K562 (cell line): ENCODE measurements at regions not wholly inside any gene's neighbourhood (a gene's known extent, or its start where the extent isn't known, plus 50 kb on each side); places are given as distances from the start of the nearest gene placed in this dataset.

Experiments
- ATAC-seq: fragments of 200-7000 bp; cut with Tn5 transposase; 3 replicates; pipeline ENCODE4 v1.9.1; 2020; ENCODE audit warnings: moderate library complexity
- BruUV-seq: library from RNA; stranded (reverse); fragments of 400-500 nt; replicated peaks from 2 replicates; lab custom pipeline; 2021; lab: Mats Ljungman, UMichigan
- CTCF ChIA-PET: fragments of 300-600 bp; formaldehyde crosslinking; extraction: SDS; loops from one replicate; lab custom pipeline; 2021; ENCODE audit warnings: low intra/inter-chr PET ratio; lab: Yijun Ruan, JAX
- POLR2A ChIA-PET: fragments of 300-600, 350-650 bp; sonication (Branson Sonifier 250); formaldehyde crosslinking; extraction: SDS; loops from one replicate; lab custom pipeline; 2021; ENCODE audit warnings: antibody characterized with exemption, inconsistent platforms; lab: Yijun Ruan, JAX
- DNase-seq, 4 experiments: peaks; one replicate each; pipeline versions ENCODE4 v3.0.0 to v3.0.0-alpha.2; 2011 to 2018; ENCODE audit warnings: low spot score in 3 of 4, mixed read lengths in 3 of 4; ENCODE audit errors: extremely low read depth in 1 of 4
- FAIRE-seq: peaks from 2 replicates; lab custom pipeline; 2011; peaks lifted over from hg19 to GRCh38; lab: Jason Lieb, UNC
- H2AFZ ChIP-seq: 2 replicates; pipeline ENCODE4 v1.6.0; 2011; ENCODE audit warnings: low read depth, low read length, control low read depth, inconsistent platforms
- H3K27ac ChIP-seq: fragments of 200-600 bp; 3 replicates; pipeline ENCODE4 v1.8.0; 2011; ENCODE audit warnings: low read depth, mild to moderate bottlenecking, control low read depth, inconsistent platforms, low read length, moderate library complexity, mixed read lengths; ENCODE audit errors: extremely low read depth
- H3K27me3 ChIP-seq, 2 experiments: fragments of 300-600 bp in 1 of 2; 2 replicates in 1 of 2; 3 replicates in 1 of 2; pipeline versions ENCODE4 v1.6.0 to v1.8.0; 2011; ENCODE audit warnings: inconsistent platforms in 2 of 2, low read length in 2 of 2, mild to moderate bottlenecking in 1 of 2, mixed read lengths in 1 of 2, moderate library complexity in 1 of 2; ENCODE audit not compliant: control insufficient read depth in 2 of 2, insufficient read depth in 2 of 2
- H3K36me3 ChIP-seq: fragments of 300-600 bp; 3 replicates; pipeline ENCODE4 v1.8.0; 2011; ENCODE audit warnings: mild to moderate bottlenecking, low read length, inconsistent platforms; ENCODE audit not compliant: control insufficient read depth, insufficient read depth
- H3K4me1 ChIP-seq, 2 experiments: fragments of 200-600 bp in 1 of 2; replicated peaks in 1 of 2; 2 replicates in 1 of 2; 3 replicates in 1 of 2; pipeline versions ENCODE4 v1.5.1 to v1.8.0; 2011; ENCODE audit warnings: inconsistent platforms in 2 of 2, low read length in 2 of 2, mild to moderate bottlenecking in 1 of 2, mixed read lengths in 1 of 2, moderate library complexity in 1 of 2; ENCODE audit not compliant: control insufficient read depth in 2 of 2, insufficient read depth in 2 of 2
- H3K4me2 ChIP-seq: 2 replicates; pipeline ENCODE4 v1.6.1; 2011; ENCODE audit warnings: low read length, control low read depth, inconsistent platforms, mixed read lengths; ENCODE audit not compliant: insufficient read depth
- H3K4me3 ChIP-seq: fragments of 200-600 bp; sonication (generic), shearing (Covaris generic); 2 replicates; pipeline ENCODE4 v1.5.1; 2016; ENCODE audit warnings: control low read depth, inconsistent platforms
- H3K79me2 ChIP-seq: fragments of 200-600 bp; 3 replicates; pipeline ENCODE4 v1.8.0; 2011; ENCODE audit warnings: low read length, inconsistent platforms; ENCODE audit not compliant: control insufficient read depth, insufficient read depth
- H3K9ac ChIP-seq, 2 experiments: 2 replicates each; pipeline versions ENCODE4 v1.6.0 to v1.6.1; 2011; ENCODE audit warnings: low read depth in 2 of 2, low read length in 2 of 2, control low read depth in 1 of 2, inconsistent platforms in 1 of 2, mild to moderate bottlenecking in 1 of 2, mixed read lengths in 1 of 2; ENCODE audit not compliant: insufficient read depth in 1 of 2
- H3K9me1 ChIP-seq: one replicate; pipeline ENCODE4 v1.6.0; 2011; ENCODE audit warnings: inconsistent platforms, mild to moderate bottlenecking, low read length, moderate library complexity; ENCODE audit not compliant: control insufficient read depth, insufficient read depth
- H3K9me3 ChIP-seq: replicated peaks from 2 replicates; pipeline ENCODE4 v1.5.1; 2011; ENCODE audit warnings: low read depth, low read length, inconsistent platforms; ENCODE audit not compliant: control insufficient read depth, insufficient read depth
- H4K20me1 ChIP-seq: replicated peaks from 2 replicates; pipeline ENCODE4 v1.6.1; 2011; ENCODE audit warnings: low read length, inconsistent platforms, mixed read lengths; ENCODE audit not compliant: control insufficient read depth, insufficient read depth
- ESRRB ChIP-seq: fragments of 250-450 bp; sonication (Bioruptor Pico); IDR thresholded peaks from 2 replicates; pipeline ENCODE4 v1.5.0; 2020; ENCODE audit warnings: mild to moderate bottlenecking, moderate library complexity, borderline replicate concordance
- MBD1 ChIP-seq: fragments of 250-450 bp; sonication (Bioruptor Pico); IDR thresholded peaks from 2 replicates; pipeline ENCODE4 v1.8.0; 2022; ENCODE audit warnings: inconsistent platforms
- NELFE ChIP-seq: IDR thresholded peaks from 2 replicates; pipeline ENCODE4 v1.6.1; 2011; ENCODE audit warnings: mild to moderate bottlenecking; ENCODE audit not compliant: insufficient read depth, insufficient read length
- PCBP2 ChIP-seq: fragments of 200-400 bp; formaldehyde crosslinking; IDR thresholded peaks from 2 replicates; pipeline ENCODE4 v1.6.1; 2018; ENCODE audit warnings: low read length, low read depth, mild to moderate bottlenecking, moderate library complexity; ENCODE audit not compliant: poor library complexity, severe bottlenecking
- PML ChIP-seq: IDR thresholded peaks from 2 replicates; pipeline ENCODE4 v1.6.1; 2012; ENCODE audit warnings: low read length, inconsistent platforms
- TCFL5 ChIP-seq: fragments of 250-450 bp; sonication (Bioruptor Pico); conservative IDR thresholded peaks from 2 replicates; pipeline ENCODE4 v1.6.1; 2021; ENCODE audit warnings: mild to moderate bottlenecking, moderate library complexity, matching md5 sums
- TFAP4 ChIP-seq: sonication (generic); formaldehyde crosslinking; IDR thresholded peaks from 2 replicates; pipeline ENCODE4 v1.8.0; 2022; ENCODE audit warnings: missing genetic modification reagents, mild to moderate bottlenecking, moderate library complexity, borderline replicate concordance
- THRAP3 ChIP-seq: fragments of 450-650 bp; IDR thresholded peaks from 2 replicates; pipeline ENCODE4 v1.6.1; 2016; ENCODE audit warnings: mild to moderate bottlenecking, inconsistent platforms, borderline replicate concordance
- YBX1 ChIP-seq: fragments of 450-650 bp; IDR thresholded peaks from 2 replicates; pipeline ENCODE4 v1.7.1; 2016; ENCODE audit warnings: mild to moderate bottlenecking
- ZNF75A ChIP-seq: fragments of 450-650 bp; formaldehyde crosslinking; IDR thresholded peaks from 2 replicates; pipeline ENCODE4 v1.4.0; 2020; ENCODE audit warnings: mild to moderate bottlenecking
- WGBS: fragments of 100-300 bp; shearing (Covaris generic); methylation state at CpG from one replicate; pipeline ENCODE4 v1.1.6; 2016; ENCODE audit warnings: low coverage, mixed read lengths; ENCODE audit not compliant: insufficient coverage; ENCODE audit errors: missing lambda C conversion rate; 5-methylcytosine and 5-hydroxymethylcytosine counted together
- in situ Hi-C: fragments of 300-500 bp; cut with MboI; formaldehyde crosslinking; loops from 4 replicates; pipeline ENCODE4 v1.15.0; 2018; ENCODE audit warnings: inconsistent platforms, mixed read lengths
- intact Hi-C: fragments of 100-400 bp; cut with micrococcal nuclease; formaldehyde crosslinking; loops from 2 replicates; pipeline ENCODE4 v1.14.2; 2022

GRCh38 chr4:31366041-31366440, 645.9 kb downstream of the PCDH7 start:
- DNase-seq (no peak), FAIRE-seq (no peak), ATAC-seq (no peak)
- no peaks in the 10 kb centered on the region for H3K27me3 ChIP-seq
- no peak overlapping the region for H2AFZ ChIP-seq
- H3K79me2 ChIP-seq = no peaks in the 10 kb centered on the region
- intact Hi-C loops = no loop called here
- in situ Hi-C loops = no loop called here
- ChIA-PET POLR2A (no interaction called here), CTCF (no interaction called here)
- no peaks in the 10 kb centered on the region for H3K9me3 ChIP-seq
- H3K9me1 ChIP-seq = no peaks in the 10 kb centered on the region
- WGBS = 7% methylated on average over 1 of the region's 1 CpG
- H3K4me3 ChIP-seq = no peak overlapping the region
- no TSS peak for BruUV-seq
- no peak for TF ChIP-seq PCBP2
- TF ChIP-seq PML = no peak
- TF ChIP-seq YBX1 = no peak
- TF ChIP-seq NELFE = no peak
- TF ChIP-seq TFAP4 (CRISPR knock-in tag) = no peak
- no peak for TF ChIP-seq TCFL5 (CRISPR knock-in tag)
- TF ChIP-seq ZNF75A (CRISPR knock-in tag) = no peak
- TF ChIP-seq MBD1 = no peak
- TF ChIP-seq ESRRB = no peak
- TF ChIP-seq THRAP3 = no peak
- no peak overlapping the region for H3K4me2 ChIP-seq
- no peaks in the 10 kb centered on the region for H3K36me3 ChIP-seq
- no peak overlapping the region for H3K27ac ChIP-seq
- H3K4me1 ChIP-seq = no peaks in the 10 kb centered on the region
- H4K20me1 ChIP-seq = no peaks in the 10 kb centered on the region
- H3K9ac ChIP-seq = no peak overlapping the region
